Trophoblast cell (in vitro differentiated cells and primary cell): ENCODE measurements at regions not wholly inside any gene's neighbourhood (a gene's known extent, or its start where the extent isn't known, plus 50 kb on each side); places are given as distances from the start of the nearest gene placed in this dataset.
A peak's percentile ranks its signal among the peaks of the same experiment; 100 is the strongest.

Experiments
- DNase-seq, 2 donors: peaks; one replicate each; pipeline ENCODE4 v3.0.0-alpha.2; 2016
- H2AFZ ChIP-seq: 2 replicates; pipeline ENCODE4 v1.6.1; 2013; ENCODE audit warnings: low read length, moderate library complexity, mild to moderate bottlenecking; ENCODE audit not compliant: insufficient read depth, poor library complexity
- H2AK5ac ChIP-seq: 2 replicates; pipeline ENCODE4 v1.6.1; 2013; ENCODE audit warnings: mild to moderate bottlenecking, low read length
- H2BK120ac ChIP-seq: 2 replicates; pipeline ENCODE4 v1.6.1; 2013; ENCODE audit warnings: low read length, mild to moderate bottlenecking, moderate library complexity; ENCODE audit not compliant: insufficient read depth, poor library complexity
- H2BK12ac ChIP-seq: 2 replicates; pipeline ENCODE4 v1.6.1; 2013; ENCODE audit warnings: mild to moderate bottlenecking, low read length, moderate library complexity
- H2BK5ac ChIP-seq: 2 replicates; pipeline ENCODE4 v1.6.1; 2013; ENCODE audit warnings: low read length, low read depth, moderate library complexity, mild to moderate bottlenecking; ENCODE audit not compliant: poor library complexity
- H3K14ac ChIP-seq: 2 replicates; pipeline ENCODE4 v1.6.1; 2013; ENCODE audit warnings: mild to moderate bottlenecking, low read length
- H3K18ac ChIP-seq: 2 replicates; pipeline ENCODE4 v1.6.1; 2013; ENCODE audit warnings: mild to moderate bottlenecking, low read length
- H3K23ac ChIP-seq: 2 replicates; pipeline ENCODE4 v1.6.1; 2013; ENCODE audit warnings: low read length
- H3K27ac ChIP-seq: 2 replicates; pipeline ENCODE4 v1.5.1; 2013; ENCODE audit warnings: low read depth, mild to moderate bottlenecking, inconsistent platforms, low read length, moderate library complexity
- H3K27me3 ChIP-seq: 2 replicates; pipeline ENCODE4 v1.6.1; 2013; ENCODE audit warnings: inconsistent platforms, mild to moderate bottlenecking, low read length, moderate library complexity; ENCODE audit not compliant: insufficient read depth
- H3K36me3 ChIP-seq, 2 experiments: 1 replicate in 1 of 2; 2 replicates in 1 of 2; pipeline ENCODE4 v1.6.1; 2013; ENCODE audit warnings: low read length in 2 of 2, mild to moderate bottlenecking in 2 of 2, moderate library complexity in 1 of 2; ENCODE audit not compliant: insufficient read depth in 2 of 2, control insufficient read depth in 1 of 2
- H3K4ac ChIP-seq: 2 replicates; pipeline ENCODE4 v1.6.1; 2013; ENCODE audit warnings: low read depth, mild to moderate bottlenecking, low read length, moderate library complexity
- H3K4me1 ChIP-seq, 2 experiments: 1 replicate in 1 of 2; 2 replicates in 1 of 2; pipeline ENCODE4 v1.6.1; 2013; ENCODE audit warnings: low read length in 2 of 2, mild to moderate bottlenecking in 2 of 2, moderate library complexity in 1 of 2; ENCODE audit not compliant: insufficient read depth in 2 of 2, control insufficient read depth in 1 of 2
- H3K4me2 ChIP-seq: 2 replicates; pipeline ENCODE4 v1.6.1; 2013; ENCODE audit warnings: inconsistent platforms, mild to moderate bottlenecking, low read length, moderate library complexity
- H3K4me3 ChIP-seq: 2 replicates; pipeline ENCODE4 v1.5.1; 2013; ENCODE audit warnings: mild to moderate bottlenecking, low read depth, low read length, inconsistent platforms
- H3K79me1 ChIP-seq: one replicate; pipeline ENCODE4 v1.6.1; 2013; ENCODE audit warnings: low read length
- H3K79me2 ChIP-seq: 2 replicates; pipeline ENCODE4 v1.6.1; 2013; ENCODE audit warnings: low read length, mild to moderate bottlenecking; ENCODE audit not compliant: control insufficient read depth, insufficient read depth, poor library complexity
- H3K9ac ChIP-seq: 2 replicates; pipeline ENCODE4 v1.6.1; 2013; ENCODE audit warnings: mild to moderate bottlenecking, low read length
- H3K9me3 ChIP-seq: 2 replicates; pipeline ENCODE4 v1.6.1; 2013; ENCODE audit warnings: low read depth, mild to moderate bottlenecking, control low read depth, inconsistent platforms, low read length; ENCODE audit not compliant: insufficient read depth
- H4K12ac ChIP-seq: 2 replicates; pipeline ENCODE4 v1.6.1; 2013; ENCODE audit warnings: low read depth, mild to moderate bottlenecking, low read length, moderate library complexity
- H4K8ac ChIP-seq: 2 replicates; pipeline ENCODE4 v1.6.1; 2013; ENCODE audit warnings: low read depth, mild to moderate bottlenecking, low read length, moderate library complexity
- H4K91ac ChIP-seq: one replicate; pipeline ENCODE4 v1.6.1; 2013; ENCODE audit warnings: low read depth, mild to moderate bottlenecking, low read length, moderate library complexity
- WGBS: extraction: QIAGEN DNeasy Blood & Tissue Kit; methylation state at CpG from one replicate; pipeline ENCODE4 v1.1.7; 2013; ENCODE audit warnings: missing lambda C conversion rate; ENCODE audit not compliant: insufficient read length, insufficient coverage; ENCODE audit errors: extremely low coverage; 5-methylcytosine and 5-hydroxymethylcytosine counted together

DNA sequence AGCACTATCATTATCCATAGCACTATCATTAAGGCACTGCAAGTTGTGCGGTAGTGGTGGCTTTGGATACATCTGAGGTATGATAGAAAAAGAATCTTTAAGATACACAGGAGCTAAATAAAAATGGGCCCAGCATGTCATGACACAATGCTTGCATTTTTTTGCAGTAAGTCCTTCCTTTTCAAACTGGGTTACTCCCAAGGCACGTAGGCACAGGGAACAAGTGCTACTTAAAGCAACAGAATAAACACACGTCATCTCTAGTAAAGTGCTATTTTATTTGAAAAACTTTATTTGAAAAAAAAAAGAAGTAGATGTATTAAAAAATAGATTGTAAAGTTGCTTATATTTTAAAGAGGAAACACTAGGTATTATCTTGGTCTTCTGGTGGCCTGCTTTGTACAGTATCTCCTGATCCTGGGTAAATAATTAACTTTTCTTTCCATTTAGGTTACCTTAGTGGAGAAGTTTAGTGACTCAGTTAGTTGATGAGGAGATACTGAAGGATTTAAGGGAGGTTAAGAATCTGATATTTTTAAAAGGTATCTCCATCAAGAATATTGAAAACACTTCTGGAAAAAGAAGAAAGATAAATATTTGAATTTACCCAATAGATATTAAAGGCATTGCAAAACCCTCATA lies 129.6 kb downstream of the EDN1 start:
- Histone ChIP-seq H2BK12ac (no peak overlapping the region), H3K18ac (no peak overlapping the region), H3K4me3 (no peak overlapping the region), H3K4me1 (no peaks in the 10 kb centered on the region), H4K12ac (no peak overlapping the region), H4K91ac (no peak overlapping the region), H2BK5ac (no peak overlapping the region), H2AK5ac (no peak overlapping the region), H3K79me1 (no peaks in the 10 kb centered on the region), H3K36me3 (no peaks in the 10 kb centered on the region), H2AFZ (no peak overlapping the region), H2BK120ac (no peak overlapping the region), H3K4ac (no peak overlapping the region), H3K4me2 (no peak overlapping the region), H3K14ac (no peak overlapping the region), H3K23ac (no peak overlapping the region), H3K79me2 (no peaks in the 10 kb centered on the region), H3K9ac (no peak overlapping the region), H3K9me3 (no peaks in the 10 kb centered on the region), H3K27ac (no peak overlapping the region), H4K8ac (no peak overlapping the region), H3K27me3 (no peaks in the 10 kb centered on the region)
- no CpG with 5 or more reads among the region's 3 CpGs for WGBS
- no peak for DNase-seq

DNA sequence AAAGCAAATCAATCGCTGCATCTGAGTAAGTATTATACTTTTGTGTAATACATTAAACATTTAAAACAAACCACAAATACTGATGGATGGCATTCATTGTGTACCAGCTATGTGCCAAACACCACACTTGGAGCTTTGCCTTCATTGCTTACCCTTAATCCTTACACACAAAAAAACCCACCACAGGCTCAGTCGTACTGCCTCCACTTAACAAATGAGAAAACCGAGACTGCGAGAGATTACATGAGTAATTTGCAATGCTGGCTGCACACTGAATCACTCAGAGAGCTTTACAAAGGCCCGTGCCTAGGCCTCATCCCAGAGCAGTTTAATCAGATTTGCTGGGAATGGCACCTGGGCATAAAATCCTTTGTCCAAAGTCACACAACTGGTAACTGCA lies 130.5 kb downstream of the EDN1 start:
- WGBS: no CpG with 5 or more reads among the region's 5 CpGs
- Histone ChIP-seq H3K9me3 (no peaks in the 10 kb centered on the region), H4K8ac (no peak overlapping the region), H3K4ac (no peak overlapping the region), H2BK5ac (no peak overlapping the region), H3K14ac (no peak overlapping the region), H4K12ac (no peak overlapping the region), H3K79me2 (no peaks in the 10 kb centered on the region), H4K91ac (no peak overlapping the region), H3K79me1 (no peaks in the 10 kb centered on the region), H3K9ac (no peak overlapping the region), H3K18ac (no peak overlapping the region), H3K4me1 (no peaks in the 10 kb centered on the region), H2AFZ (no peak overlapping the region), H3K4me2 (no peak overlapping the region), H3K4me3 (no peak overlapping the region), H3K36me3 (no peaks in the 10 kb centered on the region), H2BK120ac (no peak overlapping the region), H3K27ac (no peak overlapping the region), H2BK12ac (no peak overlapping the region), H3K23ac (no peak overlapping the region), H2AK5ac (no peak overlapping the region), H3K27me3 (no peaks in the 10 kb centered on the region)
- DNase-seq: no peak

DNA sequence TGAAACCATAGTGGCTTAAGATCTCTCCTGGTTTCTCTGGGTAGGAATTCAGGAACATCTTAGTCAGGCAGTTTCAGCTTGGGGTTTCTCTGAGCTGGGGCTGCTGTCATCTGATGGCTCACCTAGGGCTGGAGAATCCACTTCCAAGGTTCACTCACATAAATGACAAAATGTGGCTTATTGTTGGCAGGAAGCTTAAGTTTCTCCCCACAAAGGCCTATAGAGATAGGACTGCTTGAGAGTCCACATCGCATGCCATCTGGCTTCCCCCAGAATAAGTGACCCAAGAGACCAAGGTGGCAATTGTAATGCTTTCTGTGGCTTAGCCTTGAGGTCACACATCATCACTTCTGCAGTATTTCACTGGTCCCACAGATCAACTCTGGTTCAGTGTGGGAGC lies 131.4 kb downstream of the EDN1 start:
- WGBS: no CpG with 5 or more reads among the region's 1 CpG
- no peaks in the 10 kb centered on the region for H3K36me3 ChIP-seq
- H2AK5ac ChIP-seq: no peak overlapping the region

DNA sequence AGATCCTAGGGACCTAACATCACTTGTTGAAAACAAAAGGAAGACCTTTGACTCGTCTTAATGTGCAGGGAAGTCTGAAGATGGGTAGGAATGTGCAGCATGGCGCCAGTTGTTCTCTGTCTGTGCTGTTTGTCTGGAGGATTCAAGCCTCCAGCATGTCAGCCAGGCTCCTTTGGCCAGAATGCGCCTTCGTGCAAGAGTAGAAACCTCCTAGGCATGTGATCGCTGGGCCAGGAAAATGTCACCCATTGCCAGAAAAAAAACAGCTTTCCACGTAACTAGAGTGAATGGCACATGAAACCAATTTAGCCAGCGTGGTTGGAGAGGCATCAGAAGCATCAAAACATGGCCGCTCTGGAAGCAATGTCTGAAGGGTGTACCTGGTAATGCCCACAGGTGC lies 132.7 kb downstream of the EDN1 start:
- H3K18ac ChIP-seq: no peak overlapping the region
- no peaks in the 10 kb centered on the region for H3K36me3 ChIP-seq
- H4K8ac ChIP-seq: no peak overlapping the region
- H3K4me1 ChIP-seq: no peaks in the 10 kb centered on the region
- H3K4ac ChIP-seq: no peak overlapping the region
- H2AFZ ChIP-seq: no peak overlapping the region
- no peak overlapping the region for H4K12ac ChIP-seq
- H2BK120ac ChIP-seq: no peak overlapping the region
- H3K27ac ChIP-seq: no peak overlapping the region
- H3K79me2 ChIP-seq: no peaks in the 10 kb centered on the region
- H3K79me1 ChIP-seq: no peaks in the 10 kb centered on the region
- no peak overlapping the region for H3K4me3 ChIP-seq
- no peak overlapping the region for H4K91ac ChIP-seq
- H2BK12ac ChIP-seq: no peak overlapping the region
- no peaks in the 10 kb centered on the region for H3K9me3 ChIP-seq
- no peaks in the 10 kb centered on the region for H3K27me3 ChIP-seq
- no CpG with 5 or more reads among the region's 8 CpGs for WGBS
- H2AK5ac ChIP-seq: no peak overlapping the region
- peak in 1 of 2 donors; percentile 19 for DNase-seq
- H3K23ac ChIP-seq: no peak overlapping the region
- peak overlapping the region; percentile 27 for H3K9ac ChIP-seq
- H3K14ac ChIP-seq: no peak overlapping the region
- no peak overlapping the region for H2BK5ac ChIP-seq
- no peak overlapping the region for H3K4me2 ChIP-seq

More for the DNA sequence above, 131.4 kb downstream of the EDN1 start:
- Histone ChIP-seq H3K4ac (no peak overlapping the region), H3K79me1 (no peaks in the 10 kb centered on the region), H2BK120ac (no peak overlapping the region), H2AFZ (no peak overlapping the region), H2BK5ac (no peak overlapping the region), H3K9ac (no peak overlapping the region), H3K23ac (no peak overlapping the region), H3K4me2 (no peak overlapping the region), H3K79me2 (no peaks in the 10 kb centered on the region), H2BK12ac (no peak overlapping the region), H3K14ac (no peak overlapping the region), H3K27me3 (no peaks in the 10 kb centered on the region), H3K9me3 (no peaks in the 10 kb centered on the region), H4K8ac (no peak overlapping the region), H4K91ac (no peak overlapping the region), H3K18ac (no peak overlapping the region), H3K4me3 (no peak overlapping the region), H3K27ac (no peak overlapping the region), H4K12ac (no peak overlapping the region), H3K4me1 (no peaks in the 10 kb centered on the region)
- DNase-seq: no peak
